Activated naive CD4-positive, alpha-beta T cell (primary cell): ENCODE measurements at regions not wholly inside any gene's neighbourhood (a gene's known extent, or its start where the extent isn't known, plus 50 kb on each side); places are given as distances from the start of the nearest gene placed in this dataset.

Experiments
- DNase-seq, 4 experiments: peaks; one replicate each; lab custom pipeline; 2025; lab: John Stamatoyannopoulos, UW

DNA sequence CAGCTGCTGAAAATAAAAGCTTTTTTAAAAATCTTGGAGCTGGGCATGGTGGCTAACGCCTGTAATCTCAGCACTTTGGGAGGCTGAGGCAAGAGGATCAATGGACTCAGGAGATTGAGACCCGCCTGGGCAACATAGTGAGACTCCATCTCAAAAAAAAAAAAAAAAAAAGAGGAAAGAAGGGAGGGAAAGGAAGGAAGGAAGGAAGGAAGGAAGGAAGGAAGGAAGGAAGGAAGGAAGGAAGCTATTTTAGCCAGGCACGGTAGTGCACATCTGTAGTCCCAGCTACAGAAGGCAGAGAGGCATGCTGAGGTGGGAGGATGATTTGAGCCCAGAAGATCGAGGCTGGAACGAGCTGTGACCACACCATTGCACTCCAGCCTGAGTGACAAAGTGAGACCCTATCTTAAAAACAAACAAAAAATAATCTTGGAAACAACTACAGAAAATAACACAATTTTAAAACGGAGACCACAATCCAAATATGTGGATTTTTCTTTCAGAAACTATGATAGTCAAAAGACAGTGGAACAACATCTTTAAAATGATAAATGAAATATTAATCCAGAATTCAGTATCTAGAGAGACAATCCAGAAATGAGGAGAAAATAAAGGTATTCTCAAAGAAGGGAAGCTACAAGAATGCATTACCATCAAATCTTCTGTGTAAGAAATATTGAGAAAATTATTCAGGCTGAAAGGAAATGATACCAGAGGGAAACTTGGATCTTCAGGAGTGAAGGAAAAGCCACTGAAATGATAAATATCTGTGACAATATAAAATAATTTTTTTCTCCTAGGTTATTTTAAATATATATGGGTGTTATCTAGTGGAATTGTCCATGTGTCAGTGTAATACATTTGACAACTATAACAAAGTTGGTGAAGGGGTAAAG is 182.0 kb downstream of the GPX5 start:
- DNase-seq: no peak

DNA sequence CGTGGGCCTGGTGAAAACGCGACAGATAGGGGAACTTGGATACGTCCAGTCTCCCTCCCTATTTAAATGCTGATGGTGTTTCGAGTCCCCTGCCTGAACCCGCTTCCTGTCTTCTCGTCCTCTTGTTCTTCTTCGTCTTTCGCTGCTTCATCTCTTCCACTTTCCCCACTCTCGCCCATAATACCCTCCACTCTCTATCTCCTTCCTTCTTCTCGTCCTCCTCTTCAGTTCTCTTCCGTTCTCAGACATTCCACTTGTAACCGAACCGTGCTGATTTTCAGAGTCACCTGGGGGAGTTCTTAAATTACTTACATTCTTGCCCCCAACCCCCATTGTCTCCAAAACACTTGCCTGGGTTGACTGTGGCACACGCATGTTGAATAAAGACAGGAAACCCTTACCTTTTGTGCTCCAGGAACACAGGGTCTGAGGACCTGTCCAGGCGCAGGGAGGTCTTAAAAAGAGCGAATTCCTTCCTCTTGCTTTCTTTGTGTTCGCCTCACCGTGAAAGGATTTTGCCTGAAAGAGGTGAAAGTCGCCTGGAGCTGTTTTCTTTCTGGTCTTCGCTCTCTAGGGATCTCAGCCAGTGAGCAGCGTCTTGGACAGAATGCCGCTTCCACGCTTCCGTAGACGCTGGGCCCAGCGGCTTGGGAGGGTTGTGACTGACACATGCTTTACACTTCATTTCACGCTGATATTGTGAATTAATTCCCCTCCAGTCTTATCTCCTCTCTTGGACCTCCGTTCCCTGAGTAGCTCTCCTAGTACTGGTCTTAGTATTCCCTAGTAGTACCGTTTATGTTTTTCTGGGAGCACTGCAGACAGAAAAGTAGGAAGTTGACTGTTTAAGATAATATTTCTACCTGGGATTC is 184.0 kb downstream of the GPX5 start:
- no peak for DNase-seq

DNA sequence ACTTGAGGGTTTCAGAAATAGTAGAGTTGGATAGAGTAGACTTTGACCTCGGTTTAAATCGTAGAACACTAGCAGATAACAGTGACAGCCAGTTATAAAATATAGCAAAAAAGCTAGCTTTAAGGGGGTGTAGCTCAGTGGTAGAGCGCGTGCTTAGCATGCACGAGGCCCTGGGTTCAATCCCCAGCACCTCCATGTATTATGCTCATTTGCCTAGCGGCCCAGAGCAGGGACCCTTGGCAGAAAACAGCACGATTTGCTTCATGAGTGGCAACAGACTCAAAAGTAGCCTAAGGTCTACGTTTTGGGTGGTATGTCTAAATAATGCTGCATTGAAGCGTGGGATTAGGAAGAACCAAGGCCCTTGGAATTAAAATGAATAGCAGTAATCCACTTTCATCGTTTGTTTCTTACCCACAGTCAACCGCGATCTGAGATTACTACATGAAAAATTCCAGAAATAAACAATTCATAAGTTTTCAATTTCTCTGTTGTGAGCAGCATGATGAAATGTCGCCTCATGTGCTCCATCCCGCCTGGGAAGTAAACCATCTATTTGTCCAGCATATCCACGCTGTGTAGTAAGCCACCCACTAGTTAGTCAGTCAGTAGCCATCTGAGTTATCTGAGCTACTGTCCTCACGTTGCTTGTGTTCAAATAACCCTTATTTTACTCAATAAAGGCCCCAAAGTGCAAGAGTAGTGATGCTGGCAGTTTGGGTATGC is 184.9 kb downstream of the GPX5 start:
- DNase-seq: no peak

DNA sequence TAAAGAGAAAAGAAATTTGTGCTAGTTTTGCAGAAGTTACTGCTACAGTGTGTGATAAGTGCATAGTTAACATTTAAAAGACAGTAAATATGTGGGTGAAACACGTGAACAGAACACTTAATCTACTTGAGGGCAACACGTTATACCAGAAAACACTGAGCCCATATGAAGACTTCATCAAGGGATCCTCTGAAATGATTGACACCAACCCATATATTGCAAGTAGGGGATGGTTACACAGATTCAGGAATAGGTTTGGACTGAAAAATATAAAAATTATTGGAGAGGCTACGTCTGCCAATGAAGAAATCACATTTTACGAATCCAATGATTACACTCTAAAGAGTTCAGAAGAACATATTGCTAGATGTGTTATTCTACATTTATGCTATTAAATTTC is 185.6 kb downstream of the GPX5 start:
- DNase-seq: no peak

DNA sequence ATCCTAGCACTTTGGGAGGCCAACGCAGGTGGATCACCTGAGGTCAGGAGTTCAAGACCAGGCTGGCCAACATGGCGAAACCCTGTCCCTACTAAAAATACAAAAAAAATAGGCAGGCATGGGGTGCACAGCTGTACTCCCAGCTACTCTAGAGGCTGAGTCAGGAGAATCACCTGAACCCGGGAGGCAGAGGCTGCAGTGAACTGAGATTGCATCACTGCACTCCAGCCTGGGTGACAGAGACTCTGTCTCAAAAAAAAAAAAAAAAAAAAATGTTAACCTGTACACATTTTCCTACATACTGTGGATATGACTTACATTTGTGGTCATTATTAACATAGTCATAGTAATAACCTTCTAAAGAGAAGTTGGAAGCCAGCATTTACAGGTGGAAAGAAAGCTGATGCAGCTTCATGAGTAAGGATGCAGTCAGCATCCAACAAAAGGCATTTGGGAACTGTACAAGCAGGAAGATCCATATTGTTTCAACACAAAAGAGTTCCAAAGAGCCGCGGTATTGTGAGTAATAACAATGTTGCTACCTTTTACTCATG is 186.2 kb downstream of the GPX5 start:
- DNase-seq: no peak

DNA sequence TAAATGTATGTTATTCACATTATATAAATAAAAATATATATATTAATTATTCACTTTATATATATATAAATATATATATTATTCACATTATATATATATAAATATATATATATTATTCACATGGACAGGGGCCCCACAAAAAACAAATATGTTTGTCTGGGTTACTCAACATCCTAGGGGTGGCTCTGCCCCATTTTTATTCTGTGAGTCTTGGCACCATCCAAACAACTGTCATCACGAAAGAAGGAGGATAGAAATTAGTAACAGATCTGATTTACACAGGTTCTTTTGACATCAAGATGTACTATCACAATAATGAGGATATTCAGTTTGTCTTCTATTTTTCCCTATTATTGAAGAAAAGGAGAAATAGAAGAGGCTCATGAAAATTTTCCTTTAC is 187.3 kb downstream of the GPX5 start:
- no peak for DNase-seq

DNA sequence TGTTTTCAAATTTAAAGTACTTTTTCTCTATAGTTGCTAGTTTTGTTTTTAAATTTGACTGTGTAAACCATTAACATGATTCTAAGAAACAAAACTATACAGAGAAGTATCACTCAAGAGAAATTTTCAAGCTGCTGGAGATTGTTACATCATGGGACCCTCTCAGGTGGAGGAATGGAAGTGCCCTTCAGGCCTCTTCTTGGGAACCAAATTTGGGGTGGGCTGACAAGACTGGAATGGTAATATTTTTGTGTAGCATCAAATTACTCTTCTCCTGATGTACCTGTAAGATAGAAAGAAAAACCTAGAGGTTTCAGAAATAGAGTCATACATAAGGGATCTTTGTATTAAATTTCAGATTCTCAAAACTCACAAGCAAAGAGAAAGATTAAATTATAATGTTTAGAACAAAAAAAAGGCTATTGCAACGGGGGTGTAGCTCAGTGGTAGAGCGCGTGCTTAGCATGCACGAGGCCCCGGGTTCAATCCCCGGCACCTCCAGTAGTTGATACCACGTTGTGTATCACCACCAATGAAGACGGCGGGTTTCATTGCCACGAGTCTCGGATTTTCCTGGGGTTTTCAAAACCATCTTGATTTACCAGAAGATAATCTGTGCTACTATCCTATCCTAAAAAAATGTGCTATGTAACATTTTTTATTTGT is 193.7 kb downstream of the GPX5 start:
- no peak for DNase-seq

DNA sequence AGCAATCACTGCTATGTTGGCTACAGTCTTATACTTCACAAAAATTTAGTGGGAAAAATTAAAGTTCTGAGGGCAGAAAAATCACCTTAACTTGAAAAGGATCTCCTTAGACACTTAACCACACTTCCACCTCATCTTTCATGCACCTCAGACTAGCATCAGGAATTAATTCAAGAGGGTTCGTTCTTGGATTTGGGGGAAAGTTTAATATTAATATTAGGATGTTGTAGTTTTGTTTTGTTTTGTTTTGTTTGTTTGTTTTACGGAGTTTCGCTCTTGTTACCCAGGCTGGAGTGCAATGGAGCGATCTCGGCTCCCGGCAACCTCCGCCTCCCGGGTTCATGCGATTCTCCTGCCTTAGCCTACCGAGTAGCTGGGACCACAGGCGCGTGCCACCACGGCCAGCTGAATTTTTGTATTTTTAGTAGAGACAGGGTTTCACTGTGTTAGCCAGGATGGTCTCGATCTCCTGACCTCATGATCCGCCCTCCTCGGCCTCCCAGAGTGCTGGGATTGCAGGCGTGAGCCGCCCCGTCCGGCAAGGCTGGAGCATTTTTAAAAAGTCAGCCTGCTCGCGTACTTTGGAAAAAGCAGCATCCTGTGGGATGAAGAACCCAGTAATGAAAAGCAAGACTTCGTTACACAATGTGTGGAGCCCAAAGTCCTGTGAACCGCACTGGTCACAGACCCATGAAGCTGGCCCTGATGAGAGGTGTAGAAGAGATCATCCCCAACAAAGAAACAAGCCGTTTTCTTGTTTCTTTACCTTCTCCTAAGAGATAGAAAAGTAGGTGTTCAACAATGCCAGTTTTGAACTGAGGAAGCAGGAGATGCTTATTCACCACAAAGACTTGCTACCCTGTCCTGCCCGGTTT is 194.9 kb downstream of the GPX5 start:
- no peak for DNase-seq

DNA sequence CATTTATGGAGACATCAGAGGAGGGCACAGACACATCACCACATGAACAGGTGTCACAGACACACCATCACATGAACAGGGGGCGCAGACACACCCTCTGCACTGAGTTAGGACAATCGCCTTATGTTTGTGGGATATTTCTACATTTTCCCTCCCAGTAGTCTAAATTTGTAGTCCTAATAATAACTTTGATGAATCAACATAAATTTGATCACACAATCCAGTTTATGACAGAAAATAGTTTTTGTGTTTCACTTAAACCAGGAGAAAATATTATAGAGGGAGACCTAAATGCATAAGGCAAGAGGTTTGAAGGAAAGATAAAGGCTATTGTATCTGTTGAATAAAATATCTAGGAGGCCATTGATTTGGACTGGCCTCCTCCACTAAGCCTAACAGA is 195.7 kb downstream of the GPX5 start:
- no peak for DNase-seq

DNA sequence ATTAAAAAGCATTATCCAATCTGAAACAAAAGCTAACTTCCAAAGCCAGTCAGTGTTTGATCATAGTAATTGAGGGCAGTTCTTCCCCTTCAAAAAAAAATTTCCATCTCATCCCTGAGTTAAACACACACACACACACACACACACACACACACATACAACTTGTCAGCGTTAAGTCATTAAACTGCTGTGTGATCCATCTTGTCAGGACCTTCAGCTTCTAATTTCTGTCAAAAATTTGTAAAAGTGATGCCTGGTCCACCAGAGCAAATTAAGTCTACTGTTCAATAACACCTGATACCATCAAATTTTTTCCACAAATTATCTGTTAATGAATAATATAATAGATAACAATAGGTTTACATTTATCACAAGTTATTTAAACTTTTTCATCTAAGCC is 198.7 kb downstream of the GPX5 start:
- no peak for DNase-seq

DNA sequence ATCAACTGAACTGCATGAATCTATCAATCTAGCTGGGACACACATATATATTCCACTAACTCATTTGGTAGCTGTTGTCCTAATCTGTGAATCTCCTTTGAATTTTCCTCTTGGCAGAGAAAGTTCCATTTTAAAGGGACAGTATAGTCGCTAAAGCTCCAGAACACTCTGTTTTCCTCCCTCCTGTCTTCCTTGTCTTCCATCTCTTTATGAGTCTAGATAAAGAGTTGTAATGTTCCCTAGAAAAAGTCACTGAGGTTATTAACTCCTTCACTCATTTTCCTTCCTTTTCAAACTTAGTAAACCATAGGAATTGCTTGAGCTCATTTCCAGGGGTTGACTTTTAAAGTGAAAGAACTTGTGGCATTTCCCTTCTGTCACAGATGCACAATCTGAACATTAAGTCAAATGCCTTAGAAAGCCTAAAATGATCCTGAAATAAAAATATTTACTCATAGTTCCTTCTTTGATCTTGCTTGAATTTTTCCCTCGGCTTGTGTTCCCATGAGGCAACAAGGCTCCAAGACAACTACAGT is 198.4 kb downstream of the TRIM27 start:
- no peak for DNase-seq

DNA sequence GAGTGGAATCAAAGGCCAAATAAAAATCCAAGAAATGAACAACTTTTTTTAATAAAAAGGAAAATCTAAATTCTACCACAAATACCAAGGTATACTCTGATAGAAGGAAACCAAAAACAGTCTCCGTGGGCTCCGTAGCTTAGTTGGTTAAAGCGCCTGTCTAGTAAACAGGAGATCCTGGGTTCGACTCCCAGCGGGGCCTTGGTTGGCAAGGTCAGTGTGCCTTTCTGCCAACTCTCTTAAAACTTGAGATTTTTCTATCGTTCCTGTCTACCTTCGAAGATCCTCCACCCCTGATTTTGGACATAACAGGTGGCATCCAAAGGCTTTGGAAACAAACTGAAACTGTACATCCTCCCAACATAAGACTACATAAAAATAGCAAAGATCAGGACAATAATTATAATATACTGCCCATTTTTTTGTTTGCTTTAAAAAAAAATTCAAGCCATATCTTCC is 197.9 kb downstream of the TRIM27 start:
- no peak for DNase-seq

DNA sequence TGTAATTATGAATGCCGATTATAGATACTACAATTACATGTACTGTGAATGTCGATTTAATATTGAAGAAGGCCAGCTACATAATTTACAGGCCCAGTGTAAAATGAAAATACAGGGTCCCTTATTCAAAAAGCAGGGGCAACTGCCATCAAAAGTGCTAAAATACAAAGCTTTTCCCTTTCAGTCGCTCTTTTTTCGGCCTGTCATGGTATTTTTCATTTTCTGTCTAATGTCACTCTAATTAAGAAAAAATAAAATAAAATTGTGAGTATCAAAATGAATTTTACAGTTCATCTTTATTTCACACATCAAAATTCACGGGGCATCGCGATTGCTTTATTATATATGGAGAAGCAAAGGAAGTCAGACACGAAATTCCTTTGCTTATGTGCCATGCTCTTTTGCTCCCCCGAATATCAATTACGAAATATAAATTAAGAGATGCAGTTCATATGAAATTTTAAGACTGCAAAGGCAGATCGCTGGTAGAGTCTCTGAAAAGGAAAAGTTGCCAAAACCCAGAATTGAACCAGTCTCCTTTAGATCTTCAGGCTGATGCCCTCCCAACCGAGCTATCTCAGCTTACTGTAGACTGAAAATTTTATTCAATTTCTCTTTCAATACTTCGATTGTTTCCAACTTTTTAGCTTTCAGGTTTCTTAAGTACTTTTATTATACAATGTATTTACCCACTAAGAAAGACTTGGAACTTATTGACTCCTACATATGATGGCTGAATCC is 197.0 kb downstream of the TRIM27 start:
- no peak for DNase-seq

DNA sequence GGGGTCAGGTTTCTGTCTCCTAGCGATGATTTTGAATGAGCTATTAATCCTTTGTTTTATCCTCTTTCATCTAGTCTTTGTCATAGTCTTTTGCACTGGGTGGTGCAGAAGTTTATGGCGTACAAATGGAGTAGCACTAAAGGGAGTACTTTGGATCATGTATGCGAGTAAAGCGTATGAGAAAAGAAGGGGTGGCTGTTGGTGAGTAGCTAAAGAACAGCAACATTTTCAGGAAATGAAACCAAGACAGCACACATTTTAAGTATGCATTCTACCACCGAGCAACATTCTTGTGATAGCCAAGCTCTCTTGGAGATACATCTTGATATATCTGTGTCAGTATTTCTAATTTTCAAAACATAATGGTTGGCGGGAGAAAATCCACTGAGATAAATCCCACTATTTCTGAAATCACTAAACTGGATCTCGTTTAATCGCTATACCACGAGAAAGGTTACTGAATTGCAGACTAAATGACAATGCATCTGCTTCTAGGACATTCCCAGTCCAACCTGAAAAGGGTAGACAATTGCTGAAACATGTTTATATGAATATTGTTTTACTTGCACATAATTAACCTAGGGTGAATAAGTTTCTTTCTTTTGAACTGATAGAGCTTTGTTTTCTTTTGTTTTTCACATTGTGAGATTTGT is 196.1 kb downstream of the TRIM27 start:
- DNase-seq: no peak

DNA sequence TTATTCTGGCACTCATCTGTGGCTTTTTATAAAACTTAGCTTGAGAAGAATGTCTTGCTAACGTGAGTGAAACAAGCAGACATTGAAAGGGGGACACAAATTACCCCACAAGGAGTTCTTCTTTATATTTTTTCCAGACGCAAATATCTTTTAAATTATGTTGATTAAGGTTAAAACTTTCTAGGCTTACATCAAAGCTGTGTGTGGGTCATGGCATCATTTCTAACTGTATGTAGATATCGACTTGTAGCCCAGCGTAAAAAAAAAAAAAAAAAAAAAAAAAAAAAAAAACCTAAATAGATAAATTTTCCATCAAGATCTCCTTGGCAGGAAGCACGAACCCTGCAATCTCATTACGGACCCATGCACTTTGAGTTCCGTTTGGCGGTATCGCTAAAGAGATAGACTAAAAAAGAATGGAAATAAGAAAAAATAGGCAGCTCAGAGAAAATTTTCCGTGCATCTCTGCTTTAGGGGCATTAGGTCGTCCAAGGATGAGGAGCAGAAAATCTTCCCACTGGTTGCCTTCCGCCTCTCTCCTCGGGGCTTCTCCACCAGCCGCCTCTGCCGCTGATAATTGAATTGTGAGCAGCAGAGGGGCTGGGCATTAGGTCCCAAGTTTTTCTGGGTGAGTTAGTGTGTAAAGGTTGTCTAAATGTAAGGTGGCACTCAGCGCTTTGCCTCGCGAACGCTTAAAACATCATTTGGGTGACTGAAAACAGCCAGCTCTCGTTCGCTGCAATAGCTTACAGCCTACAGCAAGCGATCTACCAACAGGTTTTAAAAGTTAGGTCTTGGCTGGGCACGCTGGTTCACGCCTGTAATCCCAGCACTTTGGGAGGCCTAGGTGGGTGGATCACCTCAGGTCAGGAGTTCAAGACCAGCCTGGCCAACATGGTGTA is 194.0 kb downstream of the TRIM27 start:
- no peak for DNase-seq

DNA sequence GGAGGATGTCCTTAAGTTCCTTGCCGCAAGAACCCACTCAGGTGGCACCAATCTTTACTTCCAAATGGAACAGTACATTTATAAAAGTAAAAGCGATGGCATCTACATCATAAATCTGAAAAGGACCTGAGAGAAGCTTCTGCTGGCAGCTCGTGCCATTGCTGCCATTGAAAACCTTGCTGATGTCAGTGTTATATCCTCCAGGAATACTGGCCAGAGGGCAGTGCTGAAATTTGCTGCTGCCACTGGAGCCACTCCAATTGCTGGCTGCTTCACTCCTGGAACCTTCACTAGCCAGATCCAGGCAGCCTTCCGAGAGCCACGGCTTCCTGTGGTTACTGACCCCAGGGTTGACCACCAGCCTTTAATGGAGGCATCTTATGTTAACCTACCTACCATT is 191.7 kb downstream of the TRIM27 start:
- DNase-seq: no peak

DNA sequence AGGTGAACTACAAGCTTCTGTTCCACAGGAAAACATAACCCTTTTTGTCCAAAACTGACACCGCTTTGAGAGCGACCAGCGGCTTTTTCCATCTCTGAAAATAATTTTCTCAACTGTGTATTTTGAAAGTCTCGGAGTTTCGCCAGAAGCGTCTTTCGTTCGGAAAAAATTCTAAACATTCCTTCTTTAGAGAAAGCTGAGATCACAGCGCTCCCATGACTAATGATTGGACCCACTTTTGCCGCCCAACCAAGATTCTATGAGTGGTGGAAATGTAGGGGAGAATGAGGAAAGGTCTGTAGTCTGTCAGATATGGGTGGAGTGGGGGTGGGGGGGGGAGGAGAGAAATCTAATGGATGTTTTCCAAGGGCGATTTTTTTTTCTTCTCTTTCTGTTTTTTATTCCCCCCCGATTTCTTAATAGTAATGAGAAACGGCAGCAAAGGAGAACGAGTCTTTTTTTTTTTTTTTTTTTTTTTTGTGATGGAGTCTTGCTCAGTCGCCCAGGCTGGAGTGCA is 189.3 kb downstream of the TRIM27 start:
- no peak for DNase-seq

DNA sequence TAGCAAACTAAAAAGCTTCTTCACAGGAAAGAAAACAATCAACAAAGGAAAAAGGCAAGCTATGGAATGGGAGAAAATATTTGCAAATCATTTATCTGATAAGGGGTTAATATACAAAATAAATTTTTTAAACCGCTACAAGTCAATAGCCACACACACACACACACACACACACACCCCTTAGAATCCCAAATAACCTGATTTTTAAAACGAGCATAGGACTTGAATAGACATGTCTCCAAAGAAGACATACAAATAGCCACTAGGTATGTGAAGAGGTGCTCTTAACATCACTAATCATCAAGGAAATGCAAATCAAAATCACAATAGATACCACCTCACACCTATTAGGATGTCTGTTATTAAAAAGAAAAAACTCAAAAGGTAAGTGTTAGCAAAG is 187.7 kb downstream of the TRIM27 start:
- no peak for DNase-seq
